ENCODE measurements at regions not wholly inside any gene's neighbourhood (a gene's known extent, or its start where the extent isn't known, plus 50 kb on each side); places are given as distances from the start of the nearest gene placed in this dataset.

GRCh38 chr2:11962707-11963328, 216.4 kb downstream of the LPIN1 start:
- H3K9me2 ChIP-seq (ENCODE audit: insufficient read depth, low read length), result no peaks in the 10 kb centered on the region
- H3K79me2 ChIP-seq (ENCODE audit: insufficient read depth, low read depth, low read length), result no peaks in the 10 kb centered on the region
- ChIA-PET CTCF (ENCODE audit: unreplicated experiment) (no interaction called here), POLR2A (interaction anchor here (0.6 to 0.8 kb wide), 2 partner anchors 8 to 70 kb away, joined by 3 read pairs; no protein-coding TSS in a partner anchor)
- H3K4me1 ChIP-seq (ENCODE audit: insufficient read depth, low read length, poor library complexity, severe bottlenecking), result peaks cover 5% of the 10 kb centered on the region
- no peaks in the 10 kb centered on the region for H4K20me1 ChIP-seq (ENCODE audit: insufficient read depth, low read length)
- no peak overlapping the region for H3K4me3 ChIP-seq (ENCODE audit: low read depth, low read length, poor library complexity, severe bottlenecking)
- no peaks in the 10 kb centered on the region for H3K36me3 ChIP-seq (ENCODE audit: insufficient read depth, low read length)
- H3K9me3 ChIP-seq (ENCODE audit: low read length), result no peaks in the 10 kb centered on the region; the same call in 1 of the 2 replicates
- no TSS peak for BruUV-seq (replicated peaks)
- no peak overlapping the region for H3K4me2 ChIP-seq (ENCODE audit: low read length)
- peak overlapping the region; percentile 10; the same call in 1 of the 2 replicates for H2AFZ ChIP-seq (ENCODE audit: low read length)
- intact Hi-C loops (cut with micrococcal nuclease; ENCODE audit: unreplicated experiment), result no loop called here
- H3K27ac ChIP-seq (ENCODE audit: low read depth, low read length, poor library complexity, severe bottlenecking), result no peak overlapping the region
- no peak for TF ChIP-seq EZH2phosphoT487 (IDR thresholded peaks at IDR 0.05; ENCODE audit: borderline replicate concordance, low read depth, low read length)
- TF ChIP-seq CTCF (conservative IDR thresholded peaks at IDR 0.05; ENCODE audit: low read length), result no peak
- no peak for DNase-seq (ENCODE audit: low spot score)

- intact Hi-C loops (cut with micrococcal nuclease; ENCODE audit: unreplicated experiment), result no loop called here
- Histone ChIP-seq H3K9me3 (ENCODE audit: low read length) (no peaks in the 10 kb centered on the region; the same call in 1 of the 2 replicates), H3K79me2 (ENCODE audit: insufficient read depth, low read depth, low read length) (no peaks in the 10 kb centered on the region), H3K4me3 (ENCODE audit: low read depth, low read length, poor library complexity, severe bottlenecking) (no peak overlapping the region), H2AFZ (ENCODE audit: low read length) (no peak overlapping the region), H3K4me2 (ENCODE audit: low read length) (no peak overlapping the region), H3K4me1 (ENCODE audit: insufficient read depth, low read length, poor library complexity, severe bottlenecking) (peaks cover 5% of the 10 kb centered on the region), H3K9me2 (ENCODE audit: insufficient read depth, low read length) (no peaks in the 10 kb centered on the region), H3K27ac (ENCODE audit: low read depth, low read length, poor library complexity, severe bottlenecking) (no peak overlapping the region), H3K36me3 (ENCODE audit: insufficient read depth, low read length) (no peaks in the 10 kb centered on the region), H4K20me1 (ENCODE audit: insufficient read depth, low read length) (no peaks in the 10 kb centered on the region)
- POLR2A ChIA-PET, result no interaction called here
- BruUV-seq (replicated peaks), result no TSS peak
- CTCF ChIA-PET (ENCODE audit: unreplicated experiment), result no interaction called here
- TF ChIP-seq EZH2phosphoT487 (IDR thresholded peaks at IDR 0.05; ENCODE audit: borderline replicate concordance, low read depth, low read length) (no peak), CTCF (conservative IDR thresholded peaks at IDR 0.05; ENCODE audit: low read length) (no peak)
- DNase-seq (ENCODE audit: low spot score), result no peak
Measured at GRCh38 chr2:11963966-11964365, 217.5 kb downstream of the LPIN1 start.

DNA sequence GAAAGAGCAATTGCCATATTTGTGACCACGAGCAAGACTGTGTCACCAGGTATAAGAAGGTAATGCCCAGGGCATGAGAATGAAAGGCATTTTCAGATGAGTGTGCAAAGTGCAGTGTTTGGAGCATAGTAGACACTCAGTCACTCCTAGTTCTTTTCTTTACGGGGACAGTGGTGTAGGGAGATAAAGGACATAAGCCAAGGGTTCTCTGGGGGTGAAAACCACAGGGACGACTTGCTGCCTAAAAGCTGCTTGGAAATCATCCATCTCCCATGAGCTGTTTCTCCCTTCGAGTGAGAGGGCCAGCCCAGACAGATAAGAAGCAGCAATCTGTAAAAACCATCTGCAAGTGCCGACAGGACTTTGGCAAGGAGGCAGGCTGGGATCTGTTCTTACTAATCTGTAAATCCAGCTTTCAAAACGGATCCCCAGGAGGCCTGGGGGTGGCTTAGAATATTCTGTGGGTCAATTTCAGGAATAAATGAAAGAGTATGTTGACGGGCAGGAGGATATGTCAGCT, 221.6 kb downstream of the LPIN1 start:
- CTCF ChIA-PET (ENCODE audit: unreplicated experiment), result no interaction called here
- DNase-seq (ENCODE audit: low spot score), result no peak
- Histone ChIP-seq H3K36me3 (ENCODE audit: insufficient read depth, low read length) (no peaks in the 10 kb centered on the region), H3K9me2 (ENCODE audit: insufficient read depth, low read length) (no peaks in the 10 kb centered on the region), H2AFZ (ENCODE audit: low read length) (0 out of 2 replicates have a peak overlapping the region, but pooled peaks have one; percentile 23), H3K4me1 (ENCODE audit: insufficient read depth, low read length, poor library complexity, severe bottlenecking) (peaks cover 7% of the 10 kb centered on the region), H4K20me1 (ENCODE audit: insufficient read depth, low read length) (no peaks in the 10 kb centered on the region), H3K4me2 (ENCODE audit: low read length) (no peak overlapping the region), H3K9me3 (ENCODE audit: low read length) (peaks cover 9% of the 10 kb centered on the region; the same call in 1 of the 2 replicates), H3K79me2 (ENCODE audit: insufficient read depth, low read depth, low read length) (no peaks in the 10 kb centered on the region), H3K4me3 (ENCODE audit: low read depth, low read length, poor library complexity, severe bottlenecking) (no peak overlapping the region), H3K27ac (ENCODE audit: low read depth, low read length, poor library complexity, severe bottlenecking) (no peak overlapping the region)
- intact Hi-C loops (cut with micrococcal nuclease; ENCODE audit: unreplicated experiment), result loop anchor here (1.0 kb wide), 1 partner anchor 47 kb away; no protein-coding TSS in a partner anchor
- POLR2A ChIA-PET, result interaction anchor here (0.7 to 1.9 kb wide), 3 partner anchors 9 to 24 kb away, joined by 3 to 8 read pairs (median 6); no protein-coding TSS in a partner anchor
- TF ChIP-seq EZH2phosphoT487 (IDR thresholded peaks at IDR 0.05; ENCODE audit: borderline replicate concordance, low read depth, low read length), result no peak
- no peak for TF ChIP-seq CTCF (conservative IDR thresholded peaks at IDR 0.05; ENCODE audit: low read length)
- no TSS peak for BruUV-seq (replicated peaks)
